D721Med (cell line): ENCODE measurements at regions not wholly inside any gene's neighbourhood (a gene's known extent, or its start where the extent isn't known, plus 50 kb on each side); places are given as distances from the start of the nearest gene placed in this dataset.

Experiments used
- DNase-seq: peaks from one replicate; pipeline ENCODE4 v3.0.0; 2011; ENCODE audit warnings: low spot score; ENCODE audit not compliant: insufficient read length
- FAIRE-seq: peaks from 2 replicates; lab custom pipeline; 2011; peaks lifted over from hg19 to GRCh38; lab: Jason Lieb, UNC
- CTCF ChIP-seq: IDR thresholded peaks from 2 replicates; pipeline ENCODE4 v1.5.1; 2012; ENCODE audit warnings: mild to moderate bottlenecking, control low read depth; ENCODE audit not compliant: insufficient read depth; ENCODE audit errors: missing control alignments

GRCh38 chr11:8828580-8829361 lies 82.2 kb upstream of the AKIP1 start:
- DNase-seq (no peak), FAIRE-seq (no peak)
- no peak for TF ChIP-seq CTCF

- DNase-seq (no peak), FAIRE-seq (no peak)
- no peak for TF ChIP-seq CTCF
These were observed 81.4 kb upstream of the AKIP1 start for GRCh38 chr11:8829556-8829955.

- FAIRE-seq (no peak), DNase-seq (no peak)
- no peak for TF ChIP-seq CTCF
These were observed 80.3 kb upstream of the AKIP1 start for GRCh38 chr11:8830641-8831040.

GRCh38 chr11:8831861-8832260 lies 79.1 kb upstream of the AKIP1 start:
- FAIRE-seq (no peak), DNase-seq (no peak)
- no peak for TF ChIP-seq CTCF

- DNase-seq: peak; percentile 54
These were observed 78.3 kb upstream of the AKIP1 start for GRCh38 chr11:8832571-8833260.

GRCh38 chr11:8833568-8834315 lies 77.2 kb upstream of the AKIP1 start:
- no peak for TF ChIP-seq CTCF
- FAIRE-seq (no peak), DNase-seq (no peak)

More at GRCh38 chr11:8832571-8833260, 78.3 kb upstream of the AKIP1 start:
- peak; percentile 99 for FAIRE-seq
- no peak for TF ChIP-seq CTCF
